Stomach (tissue), 4 donors: ENCODE measurements at regions not wholly inside any gene's neighbourhood (a gene's known extent, or its start where the extent isn't known, plus 50 kb on each side); places are given as distances from the start of the nearest gene placed in this dataset.

Experiments
- CTCF ChIP-seq, 7 experiments: fragments of 450-650 bp in 4 of 7; fragments of 200-600 bp in 3 of 7; sonication (generic) in 3 of 7; IDR thresholded peaks; one replicate each; pipeline ENCODE4 v1.5.1; 2016 to 2019; ENCODE audit warnings: antibody characterized with exemption in 7 of 7, control low read depth in 2 of 7, mild to moderate bottlenecking in 1 of 7
- POLR2A ChIP-seq, 4 donors: fragments of 450-650 bp; IDR thresholded peaks; one replicate each; pipeline ENCODE4 v1.6.1; 2016; ENCODE audit warnings: antibody characterized with exemption in 4 of 4, control low read depth in 2 of 4, mild to moderate bottlenecking in 1 of 4, moderate library complexity in 1 of 4
- POLR2AphosphoS5 ChIP-seq, 3 donors: sonication (generic); formaldehyde crosslinking; IDR thresholded peaks; one replicate each; pipeline ENCODE4 v1.6.1; 2016; ENCODE audit warnings: antibody characterized with exemption in 3 of 3

- TF ChIP-seq CTCF (IDR thresholded peaks at IDR 0.05) (no peak), POLR2A (IDR thresholded peaks at IDR 0.05) (no peak), POLR2AphosphoS5 (IDR thresholded peaks at IDR 0.05) (peak in 1 of 3 donors; percentile 37)
Observed at GRCh38 chr21:41630249-41630648, 122.3 kb upstream of the TMPRSS2 start.
